Uterus (tissue), 3 donors: ENCODE measurements at regions not wholly inside any gene's neighbourhood (a gene's known extent, or its start where the extent isn't known, plus 50 kb on each side); places are given as distances from the start of the nearest gene placed in this dataset.

ENCODE experiments used
- DNase-seq, 2 donors: peaks; one replicate each; pipeline ENCODE4 v3.0.0-alpha.2; 2019 to 2020
- H3K27ac ChIP-seq, 2 donors: fragments of 200-600 bp; sonication (generic); 1 replicate in 1 of 2; 2 replicates in 1 of 2; pipeline ENCODE4 v1.5.1; 2016 to 2018
- H3K27me3 ChIP-seq, 2 donors: fragments of 200-600 bp; sonication (generic); one replicate each; pipeline ENCODE4 v1.5.1; 2018 to 2019; ENCODE audit warnings: control low read depth in 1 of 2
- H3K36me3 ChIP-seq, 2 donors: fragments of 200-600 bp; sonication (generic); one replicate each; pipeline ENCODE4 v1.5.1; 2019; ENCODE audit warnings: control low read depth in 1 of 2
- H3K4me1 ChIP-seq, 2 donors: fragments of 200-600 bp; sonication (generic); one replicate each; pipeline ENCODE4 v1.5.1; 2018 to 2019; ENCODE audit warnings: control low read depth in 1 of 2
- H3K4me3 ChIP-seq, 2 donors: fragments of 200-600 bp; sonication (generic); 1 replicate in 1 of 2; 2 replicates in 1 of 2; pipeline ENCODE4 v1.5.1; 2018 to 2019; ENCODE audit warnings: mild to moderate bottlenecking in 1 of 2
- H3K9me3 ChIP-seq, 2 donors: fragments of 200-600 bp; sonication (generic); one replicate each; pipeline ENCODE4 v1.5.1; 2019; ENCODE audit warnings: control low read depth in 1 of 2
- POLR2A ChIP-seq, 2 donors: fragments of 450-650 bp; IDR thresholded peaks; one replicate each; pipeline ENCODE4 v1.6.1; 2016; ENCODE audit warnings: antibody characterized with exemption in 2 of 2, mild to moderate bottlenecking in 1 of 2, moderate library complexity in 1 of 2
- intact Hi-C: fragments of 100-400 bp; cut with DNase I; formaldehyde crosslinking; loops from one replicate; pipeline ENCODE4 v1.15.1; 2023; ENCODE audit warnings: low total_unique reads
- TF ChIP-seq, protein P1 (sequence below), 4 experiments: fragments of 200-600 bp in 2 of 4; fragments of 450-650 bp in 2 of 4; sonication (generic) in 2 of 4; IDR thresholded peaks; one replicate each; pipeline ENCODE4 v1.5.1; 2016 to 2019; ENCODE audit warnings: antibody characterized with exemption in 4 of 4, mild to moderate bottlenecking in 2 of 4, moderate library complexity in 1 of 4
- donor health status: DM: yes; HTN: yes; CAD: no.

GRCh38 chr1:29749024-29749945 lies 513.0 kb downstream of the PTPRU start:
- TF ChIP-seq POLR2A (IDR thresholded peaks at IDR 0.05), result no peak
- TF ChIP-seq, protein P1, sequence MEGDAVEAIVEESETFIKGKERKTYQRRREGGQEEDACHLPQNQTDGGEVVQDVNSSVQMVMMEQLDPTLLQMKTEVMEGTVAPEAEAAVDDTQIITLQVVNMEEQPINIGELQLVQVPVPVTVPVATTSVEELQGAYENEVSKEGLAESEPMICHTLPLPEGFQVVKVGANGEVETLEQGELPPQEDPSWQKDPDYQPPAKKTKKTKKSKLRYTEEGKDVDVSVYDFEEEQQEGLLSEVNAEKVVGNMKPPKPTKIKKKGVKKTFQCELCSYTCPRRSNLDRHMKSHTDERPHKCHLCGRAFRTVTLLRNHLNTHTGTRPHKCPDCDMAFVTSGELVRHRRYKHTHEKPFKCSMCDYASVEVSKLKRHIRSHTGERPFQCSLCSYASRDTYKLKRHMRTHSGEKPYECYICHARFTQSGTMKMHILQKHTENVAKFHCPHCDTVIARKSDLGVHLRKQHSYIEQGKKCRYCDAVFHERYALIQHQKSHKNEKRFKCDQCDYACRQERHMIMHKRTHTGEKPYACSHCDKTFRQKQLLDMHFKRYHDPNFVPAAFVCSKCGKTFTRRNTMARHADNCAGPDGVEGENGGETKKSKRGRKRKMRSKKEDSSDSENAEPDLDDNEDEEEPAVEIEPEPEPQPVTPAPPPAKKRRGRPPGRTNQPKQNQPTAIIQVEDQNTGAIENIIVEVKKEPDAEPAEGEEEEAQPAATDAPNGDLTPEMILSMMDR (IDR thresholded peaks at IDR 0.05), result no peak
- no peaks in the 10 kb centered on the region for H3K9me3 ChIP-seq
- H3K4me1 ChIP-seq, result no peaks in the 10 kb centered on the region
- H3K27ac ChIP-seq, result no peak overlapping the region
- no peak for DNase-seq
- no peaks in the 10 kb centered on the region for H3K27me3 ChIP-seq
- intact Hi-C loops, result no loop called here
- no peaks in the 10 kb centered on the region for H3K36me3 ChIP-seq
- H3K4me3 ChIP-seq, result no peak overlapping the region

GRCh38 chr1:29747196-29747595 lies 510.9 kb downstream of the PTPRU start:
- intact Hi-C loops, result no loop called here
- TF ChIP-seq POLR2A (IDR thresholded peaks at IDR 0.05), result no peak
- TF ChIP-seq, protein P1 (IDR thresholded peaks at IDR 0.05), result no peak
- H3K27ac ChIP-seq, result no peak overlapping the region
- DNase-seq, result no peak
- H3K4me1 ChIP-seq, result no peaks in the 10 kb centered on the region
- H3K36me3 ChIP-seq, result no peaks in the 10 kb centered on the region
- H3K27me3 ChIP-seq, result no peaks in the 10 kb centered on the region
- no peak overlapping the region for H3K4me3 ChIP-seq
- no peaks in the 10 kb centered on the region for H3K9me3 ChIP-seq

DNA sequence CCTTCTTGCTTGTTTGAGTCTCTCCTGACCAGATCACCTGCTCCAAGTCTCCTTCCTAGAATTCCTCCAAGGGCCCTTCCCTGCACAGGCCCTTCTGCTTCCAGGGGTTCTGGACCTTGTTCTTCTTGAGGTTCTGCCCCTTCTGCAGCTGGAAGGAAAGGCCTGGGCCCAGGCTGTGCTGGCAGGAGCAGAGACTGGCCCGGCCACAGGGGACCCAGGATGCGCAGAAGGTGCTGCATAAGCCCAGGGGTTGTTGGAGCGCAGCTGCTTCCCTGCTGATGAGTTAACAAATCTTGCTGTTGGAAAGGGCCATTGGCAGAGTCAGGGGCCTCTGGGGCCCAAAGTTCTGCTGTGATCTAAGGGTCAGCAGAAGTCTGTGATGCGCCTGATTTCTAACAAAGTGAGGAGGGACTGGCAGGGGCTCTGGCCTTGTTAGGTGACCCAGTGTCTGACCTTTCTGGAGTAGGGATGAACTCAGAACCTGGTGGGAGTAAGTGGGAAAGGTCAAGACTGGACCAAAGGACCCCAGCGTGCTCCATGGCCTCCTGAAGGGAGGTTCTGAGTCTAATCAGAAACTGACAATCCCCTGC lies 509.8 kb downstream of the PTPRU start:
- no peaks in the 10 kb centered on the region for H3K9me3 ChIP-seq
- DNase-seq, result no peak
- no peak overlapping the region for H3K4me3 ChIP-seq
- H3K27me3 ChIP-seq, result no peaks in the 10 kb centered on the region
- no peak overlapping the region for H3K27ac ChIP-seq
- no peaks in the 10 kb centered on the region for H3K36me3 ChIP-seq
- H3K4me1 ChIP-seq, result no peaks in the 10 kb centered on the region
- intact Hi-C loops, result no loop called here
- TF ChIP-seq, protein P1 (IDR thresholded peaks at IDR 0.05), result no peak
- no peak for TF ChIP-seq POLR2A (IDR thresholded peaks at IDR 0.05)

- intact Hi-C loops, result no loop called here
- DNase-seq, result no peak
- no peaks in the 10 kb centered on the region for H3K4me1 ChIP-seq
- H3K27ac ChIP-seq, result no peak overlapping the region
- no peaks in the 10 kb centered on the region for H3K36me3 ChIP-seq
- no peaks in the 10 kb centered on the region for H3K9me3 ChIP-seq
- TF ChIP-seq, protein P1 (IDR thresholded peaks at IDR 0.05), result no peak
- TF ChIP-seq POLR2A (IDR thresholded peaks at IDR 0.05), result no peak
- H3K4me3 ChIP-seq, result no peak overlapping the region
- H3K27me3 ChIP-seq, result no peaks in the 10 kb centered on the region
These were observed 508.6 kb downstream of the PTPRU start for GRCh38 chr1:29744684-29745490.
